Stimulated activated CD8-positive, alpha-beta memory T cell treated with anti-CD3 and anti-CD28 coated beads, Interleukin-7, amount 100 ng/mL, for 48 hours (primary cell): ENCODE measurements at regions not wholly inside any gene's neighbourhood (a gene's known extent, or its start where the extent isn't known, plus 50 kb on each side); places are given as distances from the start of the nearest gene placed in this dataset.
A peak's percentile ranks its signal among the peaks of the same experiment; 100 is the strongest.

Experiments used
- DNase-seq, 2 donors: peaks; one replicate each; pipeline ENCODE4 v3.0.0-alpha.2; 2020; ENCODE audit warnings: low read depth in 1 of 2; ENCODE audit errors: extremely low read depth in 1 of 2

- DNase-seq = no peak
Measured at GRCh38 chr7:54701982-54702381, 57.0 kb downstream of the SEC61G start.

GRCh38 chr7:54699715-54700114, 59.3 kb downstream of the SEC61G start:
- DNase-seq = no peak

GRCh38 chr7:54697659-54698186, 61.3 kb downstream of the SEC61G start:
- no peak for DNase-seq

DNA sequence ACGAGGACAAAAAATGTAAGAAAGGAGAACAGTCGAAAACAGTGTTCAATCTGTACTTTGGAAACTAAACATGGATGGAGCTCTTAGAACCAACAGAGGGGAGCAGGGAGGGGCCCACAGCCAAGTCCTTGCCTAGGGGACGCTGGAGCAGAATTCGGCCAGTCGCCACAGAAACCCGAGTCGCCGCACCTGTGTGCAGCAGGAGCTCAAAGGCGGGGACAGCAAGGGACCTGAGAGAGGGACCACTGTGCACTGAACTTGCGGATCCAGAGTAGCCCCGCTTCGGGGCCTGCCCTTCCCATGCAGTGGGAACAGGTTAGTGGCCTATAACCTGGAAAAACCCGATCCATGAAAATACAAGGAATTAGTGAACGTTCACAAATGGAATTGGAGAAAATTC, 68.1 kb downstream of the SEC61G start:
- no peak for DNase-seq

DNA sequence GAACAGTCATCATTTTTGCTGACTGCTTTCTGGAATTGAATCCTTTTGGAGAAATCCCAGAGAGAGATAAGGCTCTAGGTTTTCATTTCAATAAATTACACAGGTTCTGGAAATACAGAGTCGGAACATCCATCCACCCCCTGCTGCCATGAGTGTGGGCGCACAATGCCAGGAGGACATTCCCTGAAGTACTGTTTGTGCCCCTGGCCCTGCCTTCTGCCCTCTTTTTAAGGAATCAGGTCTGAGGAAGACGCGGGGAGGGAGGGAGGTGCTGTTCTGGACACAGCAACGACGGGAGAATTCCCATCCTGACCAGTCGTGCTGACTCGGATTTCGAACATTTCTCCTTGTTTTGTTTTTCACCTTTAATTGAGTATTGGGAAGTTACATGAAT, 69.0 kb downstream of the SEC61G start:
- no peak for DNase-seq

DNA sequence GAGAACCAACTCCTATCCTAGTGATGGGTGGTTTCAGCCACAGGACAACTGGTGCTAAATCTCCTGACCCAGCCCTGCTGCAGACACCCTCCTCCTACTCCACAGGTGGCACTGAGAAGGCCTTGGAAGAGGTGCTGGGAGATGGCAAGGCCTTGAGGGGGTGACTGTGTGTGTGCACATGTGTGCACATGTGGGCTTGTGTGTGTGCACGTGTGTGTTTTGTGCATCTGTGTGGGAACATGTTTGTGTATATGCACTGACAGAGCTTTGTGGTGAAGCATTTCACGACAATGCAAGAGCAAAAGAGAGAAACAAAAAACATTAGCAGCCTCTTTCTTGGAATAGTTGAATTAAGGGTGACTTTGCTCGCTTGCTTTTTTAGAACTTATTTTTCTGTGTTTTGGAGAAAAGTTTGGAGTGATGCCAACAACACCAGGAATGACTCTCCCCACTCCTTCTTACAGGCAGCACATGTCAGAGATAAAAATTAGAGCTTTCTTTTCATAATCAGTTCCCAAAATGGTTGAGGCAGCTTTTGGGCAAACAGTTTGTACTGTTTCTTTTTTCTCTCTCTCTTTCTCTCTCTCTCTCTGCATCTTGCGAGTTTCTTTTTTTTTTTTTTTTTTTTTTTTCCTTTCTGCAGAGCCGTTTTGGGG, 69.5 kb downstream of the SEC61G start:
- no peak for DNase-seq

DNA sequence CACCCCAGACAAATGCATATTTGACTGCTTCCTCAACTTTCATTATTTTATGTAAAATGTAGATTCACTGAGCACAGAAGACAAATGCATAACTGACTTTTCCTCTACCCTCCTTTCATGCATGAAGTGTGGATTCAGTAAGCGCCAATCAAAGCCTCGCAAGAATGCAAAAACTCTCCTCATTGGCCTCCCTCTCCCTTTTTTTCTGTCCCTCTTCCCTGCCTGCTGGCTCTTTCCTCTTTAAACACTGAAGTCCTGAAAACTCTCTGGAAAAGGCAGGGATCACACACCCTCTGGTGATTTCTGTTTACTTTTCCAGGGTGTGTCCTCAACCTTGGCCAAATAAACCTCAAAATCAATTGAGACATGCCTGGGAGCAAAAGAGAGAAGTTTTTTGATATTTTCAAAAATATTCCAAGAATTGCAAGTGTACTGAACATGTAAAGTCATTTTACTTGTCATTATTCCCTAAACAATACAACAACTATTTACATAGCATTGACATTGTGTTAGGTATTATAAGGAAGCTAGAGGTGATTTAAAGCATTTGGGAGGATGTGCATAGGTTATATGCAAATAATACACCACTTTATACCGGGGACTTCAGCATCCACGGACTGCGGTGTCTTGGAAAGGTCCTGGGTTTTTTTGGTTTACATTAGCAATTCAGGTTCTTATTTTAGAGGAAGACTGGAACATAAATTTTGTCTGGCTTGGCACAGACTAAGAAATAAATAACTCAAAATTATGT, 71.4 kb downstream of the SEC61G start:
- no peak for DNase-seq

DNA sequence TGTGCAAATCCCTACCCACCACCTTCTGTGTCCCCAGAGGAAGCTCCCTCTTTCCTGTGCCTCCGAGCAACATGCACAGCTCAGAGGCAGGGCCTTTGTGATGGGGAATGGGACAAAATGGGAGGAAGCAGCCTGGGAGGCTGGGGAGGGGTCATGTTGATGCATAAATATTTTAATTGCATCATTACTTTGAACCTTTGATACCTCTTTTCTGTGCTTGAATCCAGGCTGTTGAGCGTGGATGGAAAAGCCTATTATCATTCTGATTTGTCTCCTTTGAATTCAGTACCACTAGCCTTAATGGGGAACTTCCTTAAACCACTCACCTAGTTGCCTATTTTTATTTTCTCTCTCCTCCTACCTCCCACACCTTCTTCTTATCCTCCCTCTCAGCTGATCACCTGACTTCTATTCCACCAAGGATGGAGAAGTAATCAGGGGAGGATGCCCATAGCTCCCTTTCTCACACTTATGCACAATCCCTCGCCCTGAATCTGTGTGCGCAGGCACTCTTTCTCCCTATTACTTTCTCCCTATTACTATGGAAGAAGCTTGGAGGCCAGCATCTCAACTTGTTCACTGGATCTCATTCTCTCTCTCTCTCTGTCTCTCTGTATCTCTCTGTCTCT, 78.5 kb downstream of the SEC61G start:
- DNase-seq = no peak

DNA sequence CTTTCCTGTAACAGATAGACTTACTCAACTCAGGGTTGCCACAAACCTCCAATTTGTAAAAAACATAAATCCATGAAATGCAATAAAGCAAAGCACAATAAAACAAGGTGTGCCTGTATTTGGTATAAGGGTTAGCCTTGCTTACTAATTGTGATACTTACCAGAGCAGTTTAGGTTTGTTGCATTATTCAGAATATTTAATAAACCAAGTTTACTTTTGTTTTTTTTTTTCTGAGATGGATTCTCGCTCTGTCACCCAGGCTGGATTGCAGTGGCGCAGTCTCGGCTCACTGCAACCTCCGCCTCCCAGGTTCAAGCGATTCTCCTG, 79.6 kb downstream of the SEC61G start:
- DNase-seq = no peak

- no peak for DNase-seq
Measured at GRCh38 chr7:54678763-54679489, 80.1 kb downstream of the SEC61G start.

- no peak for DNase-seq
Measured at GRCh38 chr7:54674891-54675290, 84.1 kb downstream of the SEC61G start.

DNA sequence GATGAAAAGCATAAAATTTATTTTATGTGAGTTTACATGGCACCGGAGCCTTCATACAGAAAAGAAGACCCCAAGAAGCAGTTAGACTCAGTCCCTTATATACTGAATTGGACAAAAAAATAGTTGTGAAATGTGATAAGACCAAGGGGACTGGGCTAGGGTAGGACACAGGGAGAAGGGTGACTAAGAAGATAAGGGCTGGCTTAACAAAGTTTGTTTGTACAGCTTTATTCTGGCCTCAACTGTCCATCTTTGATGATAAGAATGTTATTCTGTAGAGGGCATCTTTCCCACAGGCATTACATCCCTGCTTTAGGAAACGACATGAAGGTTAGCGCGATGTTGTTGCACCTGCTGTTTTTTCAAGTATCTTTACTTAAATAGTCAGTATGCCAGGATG, 86.5 kb downstream of the SEC61G start:
- DNase-seq = no peak

- peak in 1 of 2 donors; percentile 1 for DNase-seq
Measured at GRCh38 chr7:54664235-54665228, 94.5 kb downstream of the SEC61G start.

- no peak for DNase-seq
Measured at GRCh38 chr7:54663603-54664234, 95.3 kb downstream of the SEC61G start.

DNA sequence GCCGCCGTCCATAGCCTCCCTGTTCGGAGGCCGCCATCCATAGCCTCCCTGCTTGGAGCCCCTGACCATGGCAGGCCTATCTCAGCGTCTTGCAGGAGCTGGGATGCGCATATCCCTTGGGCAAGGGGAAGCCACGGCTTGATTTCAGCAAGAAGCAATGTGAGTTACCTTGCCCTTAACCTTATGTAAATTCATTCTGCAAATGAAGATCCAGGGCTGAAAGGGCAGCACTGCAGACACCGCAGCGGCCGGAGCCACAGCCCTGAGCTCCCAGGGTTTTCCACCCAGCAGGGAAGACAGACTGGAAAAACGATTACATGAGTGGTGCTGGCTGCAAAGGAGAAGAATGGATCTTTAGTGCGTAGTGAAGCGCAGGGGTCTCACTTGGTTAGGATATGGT, 95.8 kb downstream of the SEC61G start:
- no peak for DNase-seq

DNA sequence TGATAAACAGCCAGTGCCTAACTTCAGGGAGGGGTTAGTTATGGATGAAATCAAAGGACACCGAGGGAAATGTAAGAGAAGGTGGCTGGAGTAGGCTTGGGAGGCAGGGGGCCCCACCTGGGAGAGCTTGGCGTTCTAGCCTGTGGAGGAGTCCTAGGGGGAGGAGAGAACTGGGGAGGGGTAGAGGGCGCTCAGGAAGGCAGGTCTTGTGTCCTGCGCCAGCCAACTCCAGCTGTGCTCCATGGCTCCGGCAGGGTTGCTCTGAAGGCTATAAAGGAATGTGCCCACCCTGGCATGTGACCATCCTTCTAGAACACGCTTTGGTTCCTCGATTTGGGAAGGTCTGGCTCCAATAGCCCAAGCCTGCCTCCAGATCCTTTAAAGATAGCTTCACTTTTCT, 96.3 kb downstream of the SEC61G start:
- DNase-seq = no peak

DNA sequence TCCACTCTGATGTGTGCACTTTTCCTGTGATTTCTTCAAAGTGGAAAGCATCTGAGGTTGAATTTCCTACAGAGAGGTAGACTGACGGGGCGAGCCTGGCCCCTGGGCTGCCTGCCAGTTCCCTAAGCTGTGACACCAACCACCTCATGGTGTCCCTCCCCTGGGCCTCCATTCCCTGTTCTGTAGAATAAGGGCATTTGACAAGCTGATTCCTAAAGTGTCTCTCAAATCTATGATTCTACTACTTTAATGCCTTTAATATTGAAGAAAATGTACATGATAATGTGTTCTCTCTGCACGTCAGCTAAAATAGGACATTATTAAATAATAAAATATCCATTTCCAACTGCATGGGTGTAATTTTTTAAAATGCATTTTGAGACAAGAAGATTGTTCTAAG, 105.1 kb downstream of the SEC61G start:
- no peak for DNase-seq

DNA sequence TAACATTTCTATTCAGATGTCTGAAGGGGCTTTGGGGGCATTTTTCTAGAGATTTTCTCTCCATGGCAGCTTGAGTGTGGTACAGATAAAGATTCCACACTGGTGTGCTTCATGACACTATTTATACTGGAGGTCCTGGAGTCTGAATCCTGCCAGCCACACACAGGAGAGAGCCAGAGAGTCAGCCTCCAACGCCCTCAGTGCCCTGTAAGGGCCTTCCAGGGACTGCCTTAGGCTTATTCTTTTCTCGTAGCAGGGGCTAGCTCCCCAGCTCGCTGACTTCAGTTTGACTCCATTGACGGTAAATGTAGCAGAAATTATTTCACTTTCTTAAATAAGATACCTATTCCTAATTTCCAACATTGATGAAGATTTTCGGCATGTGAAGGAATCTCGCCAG, 100.9 kb downstream of the VSTM2A start:
- no peak for DNase-seq

- no peak for DNase-seq
Measured at GRCh38 chr7:54637712-54638396, 95.7 kb downstream of the VSTM2A start.
